GM23338 (cell line): ENCODE measurements at regions not wholly inside any gene's neighbourhood (a gene's known extent, or its start where the extent isn't known, plus 50 kb on each side); places are given as distances from the start of the nearest gene placed in this dataset.

Experiments used
- ATAC-seq: fragments of 200-7000 bp; cut with Tn5 transposase; 3 replicates; pipeline ENCODE4 v1.9.1; 2020
- DNase-seq: peaks from one replicate; pipeline ENCODE4 v3.0.0-alpha.2; 2015; ENCODE audit warnings: low spot score
- H2AFZ ChIP-seq: fragments of 200-600 bp; sonication (generic); 2 replicates; pipeline ENCODE4 v1.8.0; 2016; ENCODE audit warnings: antibody characterized with exemption, mild to moderate bottlenecking, moderate library complexity
- H3F3A ChIP-seq: fragments of 200-600 bp; sonication (generic); replicated peaks from 2 replicates; pipeline ENCODE4 v1.8.0; 2017; ENCODE audit warnings: antibody characterized with exemption, mixed run types, low read depth
- H3K27ac ChIP-seq: fragments of 200-600 bp; sonication (generic); 2 replicates; pipeline ENCODE4 v1.6.1; 2016; ENCODE audit warnings: low read depth
- H3K27me3 ChIP-seq: fragments of 200-600 bp; sonication (generic); 2 replicates; pipeline ENCODE4 v1.8.0; 2016; ENCODE audit warnings: mild to moderate bottlenecking, mixed run types, moderate library complexity; ENCODE audit not compliant: insufficient read depth
- H3K36me3 ChIP-seq: fragments of 200-600 bp; sonication (generic); 2 replicates; pipeline ENCODE4 v1.8.0; 2016; ENCODE audit warnings: mild to moderate bottlenecking; ENCODE audit not compliant: insufficient read depth
- H3K4me1 ChIP-seq: fragments of 200-600 bp; sonication (generic); 2 replicates; pipeline ENCODE4 v1.8.0; 2016; ENCODE audit warnings: mild to moderate bottlenecking, moderate library complexity; ENCODE audit not compliant: insufficient read depth
- H3K4me2 ChIP-seq: fragments of 200-600 bp; sonication (generic); 2 replicates; pipeline ENCODE4 v1.7.1; 2017; ENCODE audit warnings: mixed run types
- H3K4me3 ChIP-seq: fragments of 200-600 bp; sonication (generic); 2 replicates; pipeline ENCODE4 v1.6.1; 2016; ENCODE audit warnings: mixed run types
- H3K79me2 ChIP-seq: fragments of 200-600 bp; sonication (generic); replicated peaks from 2 replicates; pipeline ENCODE4 v1.8.0; 2017; ENCODE audit warnings: mild to moderate bottlenecking; ENCODE audit not compliant: insufficient read depth
- H3K9me2 ChIP-seq: fragments of 200-600 bp; sonication (generic); 2 replicates; pipeline ENCODE4 v1.8.0; 2017; ENCODE audit not compliant: insufficient read depth
- H4K20me1 ChIP-seq: fragments of 200-600 bp; sonication (generic); replicated peaks from 2 replicates; pipeline ENCODE4 v1.8.0; 2017; ENCODE audit warnings: mild to moderate bottlenecking; ENCODE audit not compliant: insufficient read depth
- H3K27ac Mint-ChIP-seq: 2 replicates; pipeline ENCODE4 v1.8.0; 2020; ENCODE audit warnings: inconsistent platforms, mild to moderate bottlenecking, moderate library complexity, mixed read lengths
- H3K27me3 Mint-ChIP-seq: 3 replicates; pipeline ENCODE4 v1.8.0; 2022; ENCODE audit warnings: low read depth, mild to moderate bottlenecking, moderate library complexity, mixed read lengths, inconsistent platforms; ENCODE audit not compliant: insufficient read depth, poor library complexity
- H3K36me3 Mint-ChIP-seq: 3 replicates; pipeline ENCODE4 v1.8.0; 2021; ENCODE audit warnings: low read depth, mild to moderate bottlenecking, inconsistent platforms, moderate library complexity, mixed read lengths
- H3K4me1 Mint-ChIP-seq: 3 replicates; pipeline ENCODE4 v1.8.0; 2020; ENCODE audit warnings: mild to moderate bottlenecking, inconsistent platforms, mixed read lengths
- H3K4me3 Mint-ChIP-seq: 3 replicates; pipeline ENCODE4 v1.8.0; 2021; ENCODE audit warnings: moderate library complexity, mild to moderate bottlenecking, inconsistent platforms, mixed read lengths
- H3K9me3 Mint-ChIP-seq: 3 replicates; pipeline ENCODE4 v1.8.0; 2020; ENCODE audit warnings: moderate library complexity, mild to moderate bottlenecking, inconsistent platforms, mixed read lengths
- CREB1 ChIP-seq: fragments of 250-450 bp; sonication (Bioruptor Pico); IDR thresholded peaks from 2 replicates; pipeline ENCODE4 v1.5.0; 2020; ENCODE audit warnings: low read depth, mild to moderate bottlenecking, moderate library complexity
- CTCF ChIP-seq, 2 experiments: fragments of 200-600 bp in 1 of 2; sonication (generic) in 1 of 2; conservative IDR thresholded peaks; 2 replicates each; pipeline versions ENCODE4 v1.5.1 to v1.6.1; 2016 to 2017; ENCODE audit warnings: antibody characterized with exemption in 2 of 2, low read depth in 2 of 2, mild to moderate bottlenecking in 2 of 2, moderate library complexity in 1 of 2
- ETS1 ChIP-seq: IDR thresholded peaks from 2 replicates; pipeline ENCODE4 v1.6.1; 2016; ENCODE audit warnings: antibody characterized with exemption
- EZH2 ChIP-seq: fragments of 200-600 bp; sonication (generic); IDR thresholded peaks from one replicate; pipeline ENCODE4 v1.8.0; 2017; ENCODE audit warnings: antibody characterized with exemption, mild to moderate bottlenecking, low read depth; ENCODE audit not compliant: unreplicated experiment
- EZH2phosphoT487 ChIP-seq: fragments of 200-600 bp; sonication (generic); IDR thresholded peaks from one replicate; pipeline ENCODE4 v1.8.1; 2018; ENCODE audit warnings: antibody characterized with exemption; ENCODE audit not compliant: unreplicated experiment
- JUNB ChIP-seq: IDR thresholded peaks from one replicate; pipeline ENCODE4 v1.6.1; 2016; ENCODE audit warnings: antibody characterized with exemption; ENCODE audit not compliant: unreplicated experiment
- NANOG ChIP-seq: IDR thresholded peaks from 2 replicates; pipeline ENCODE4 v1.6.1; 2016; ENCODE audit warnings: antibody characterized with exemption, borderline replicate concordance
- ZNF114 ChIP-seq: fragments of 250-450 bp; sonication (Bioruptor Pico); IDR thresholded peaks from 2 replicates; pipeline ENCODE4 v1.5.0; 2020; ENCODE audit warnings: mild to moderate bottlenecking, moderate library complexity
- ZNF331 ChIP-seq: fragments of 250-450 bp; sonication (Bioruptor Pico); IDR thresholded peaks from 2 replicates; pipeline ENCODE4 v1.5.0; 2020; ENCODE audit warnings: low read depth, mild to moderate bottlenecking, moderate library complexity
- TF ChIP-seq, protein P1 (sequence below): IDR thresholded peaks from one replicate; pipeline ENCODE4 v1.6.1; 2018; ENCODE audit warnings: antibody characterized with exemption; ENCODE audit not compliant: unreplicated experiment

DNA sequence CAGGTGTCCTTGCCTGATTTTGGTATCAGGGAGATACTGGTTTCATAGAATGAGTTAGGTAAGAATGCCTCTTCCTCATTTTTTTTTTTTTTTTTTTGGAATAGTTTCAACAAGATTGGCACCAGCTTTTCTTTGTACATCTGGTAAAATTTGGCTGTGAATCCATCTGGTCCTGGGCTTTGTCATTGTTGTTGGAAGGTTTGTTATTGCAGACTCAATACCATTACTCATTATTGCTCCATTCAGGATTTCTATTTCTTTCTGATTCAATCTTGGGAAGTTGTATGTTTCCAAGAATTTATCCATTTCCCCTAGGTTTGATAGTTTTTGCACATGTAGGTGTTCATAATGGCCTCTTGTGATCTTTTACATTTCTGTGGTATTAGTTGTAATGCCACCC, 126.0 kb upstream of the KITLG start:
- Histone ChIP-seq H4K20me1 (no peaks in the 10 kb centered on the region), H3K36me3 (no peaks in the 10 kb centered on the region; the same call in 1 of the 2 replicates), H3K4me3 (no peak overlapping the region), H3K27me3 (no peaks in the 10 kb centered on the region), H2AFZ (no peak overlapping the region), H3K79me2 (no peaks in the 10 kb centered on the region), H3K4me1 (no peaks in the 10 kb centered on the region), H3K4me2 (no peak overlapping the region), H3K9me2 (no peaks in the 10 kb centered on the region), H3K27ac (no peak overlapping the region), H3F3A (no peaks in the 10 kb centered on the region)
- ATAC-seq (no peak), DNase-seq (no peak)
- no peaks in the 10 kb centered on the region for H3K4me1 Mint-ChIP-seq
- TF ChIP-seq CTCF (conservative IDR thresholded peaks at IDR 0.05; ENCODE audit: low read depth in 2 of 2) (no peak), EZH2phosphoT487 (no peak), ZNF114 (CRISPR knock-in tag) (no peak), ETS1 (no peak), CREB1 (CRISPR knock-in tag) (no peak), EZH2 (no peak), ZNF331 (CRISPR knock-in tag) (no peak)
- H3K9me3 Mint-ChIP-seq: peaks cover 5% of the 10 kb centered on the region; the same call in 1 of the 3 replicates
- no peak overlapping the region for H3K27ac Mint-ChIP-seq
- H3K4me3 Mint-ChIP-seq: no peak overlapping the region
- no peaks in the 10 kb centered on the region for H3K27me3 Mint-ChIP-seq
- no peaks in the 10 kb centered on the region for H3K36me3 Mint-ChIP-seq

DNA sequence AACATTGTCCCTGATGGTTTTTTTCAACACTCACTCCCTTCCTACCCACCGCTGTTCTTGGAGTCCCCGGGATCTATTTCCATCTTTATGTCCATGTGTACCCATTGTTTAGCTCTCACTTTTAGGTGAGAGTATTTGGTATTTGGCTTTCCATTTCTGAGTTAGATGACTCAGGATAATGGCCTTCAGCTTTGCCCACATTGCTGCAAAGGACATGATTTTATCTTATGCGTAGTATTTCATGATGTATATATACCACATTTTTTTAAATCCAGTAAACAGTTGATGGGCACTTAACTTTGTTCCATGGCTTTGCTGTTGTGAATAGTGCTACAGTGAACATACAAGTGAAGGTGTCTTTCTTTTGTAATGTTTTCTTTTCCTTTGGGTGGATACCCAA, 123.5 kb upstream of the KITLG start:
- no peaks in the 10 kb centered on the region for H3K27me3 ChIP-seq
- no peaks in the 10 kb centered on the region for H4K20me1 ChIP-seq
- no peaks in the 10 kb centered on the region for H3K4me1 Mint-ChIP-seq
- H3K4me3 ChIP-seq: no peak overlapping the region
- no peaks in the 10 kb centered on the region for H3K36me3 Mint-ChIP-seq
- 0 out of 2 replicates have a peak, but pooled peaks cover 3% of the 10 kb centered on the region for H3F3A ChIP-seq
- DNase-seq (no peak), ATAC-seq (no peak)
- H3K36me3 ChIP-seq: no peaks in the 10 kb centered on the region; the same call in 1 of the 2 replicates
- H3K27ac Mint-ChIP-seq: no peak overlapping the region
- no peak overlapping the region for H2AFZ ChIP-seq
- peaks cover 5% of the 10 kb centered on the region; the same call in 1 of the 3 replicates for H3K9me3 Mint-ChIP-seq
- H3K9me2 ChIP-seq: no peaks in the 10 kb centered on the region
- no peak overlapping the region for H3K4me2 ChIP-seq
- no peak overlapping the region for H3K27ac ChIP-seq
- no peaks in the 10 kb centered on the region for H3K79me2 ChIP-seq
- no peaks in the 10 kb centered on the region for H3K27me3 Mint-ChIP-seq
- no peaks in the 10 kb centered on the region for H3K4me1 ChIP-seq
- no peak overlapping the region for H3K4me3 Mint-ChIP-seq
- TF ChIP-seq JUNB (no peak), CTCF (conservative IDR thresholded peaks at IDR 0.05; ENCODE audit: low read depth in 2 of 2) (no peak), NANOG (no peak), ZNF114 (CRISPR knock-in tag) (no peak)
- TF ChIP-seq, protein P1, sequence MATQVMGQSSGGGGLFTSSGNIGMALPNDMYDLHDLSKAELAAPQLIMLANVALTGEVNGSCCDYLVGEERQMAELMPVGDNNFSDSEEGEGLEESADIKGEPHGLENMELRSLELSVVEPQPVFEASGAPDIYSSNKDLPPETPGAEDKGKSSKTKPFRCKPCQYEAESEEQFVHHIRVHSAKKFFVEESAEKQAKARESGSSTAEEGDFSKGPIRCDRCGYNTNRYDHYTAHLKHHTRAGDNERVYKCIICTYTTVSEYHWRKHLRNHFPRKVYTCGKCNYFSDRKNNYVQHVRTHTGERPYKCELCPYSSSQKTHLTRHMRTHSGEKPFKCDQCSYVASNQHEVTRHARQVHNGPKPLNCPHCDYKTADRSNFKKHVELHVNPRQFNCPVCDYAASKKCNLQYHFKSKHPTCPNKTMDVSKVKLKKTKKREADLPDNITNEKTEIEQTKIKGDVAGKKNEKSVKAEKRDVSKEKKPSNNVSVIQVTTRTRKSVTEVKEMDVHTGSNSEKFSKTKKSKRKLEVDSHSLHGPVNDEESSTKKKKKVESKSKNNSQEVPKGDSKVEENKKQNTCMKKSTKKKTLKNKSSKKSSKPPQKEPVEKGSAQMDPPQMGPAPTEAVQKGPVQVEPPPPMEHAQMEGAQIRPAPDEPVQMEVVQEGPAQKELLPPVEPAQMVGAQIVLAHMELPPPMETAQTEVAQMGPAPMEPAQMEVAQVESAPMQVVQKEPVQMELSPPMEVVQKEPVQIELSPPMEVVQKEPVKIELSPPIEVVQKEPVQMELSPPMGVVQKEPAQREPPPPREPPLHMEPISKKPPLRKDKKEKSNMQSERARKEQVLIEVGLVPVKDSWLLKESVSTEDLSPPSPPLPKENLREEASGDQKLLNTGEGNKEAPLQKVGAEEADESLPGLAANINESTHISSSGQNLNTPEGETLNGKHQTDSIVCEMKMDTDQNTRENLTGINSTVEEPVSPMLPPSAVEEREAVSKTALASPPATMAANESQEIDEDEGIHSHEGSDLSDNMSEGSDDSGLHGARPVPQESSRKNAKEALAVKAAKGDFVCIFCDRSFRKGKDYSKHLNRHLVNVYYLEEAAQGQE: no peak
